ENCODE measurements at regions not wholly inside any gene's neighbourhood (a gene's known extent, or its start where the extent isn't known, plus 50 kb on each side); places are given as distances from the start of the nearest gene placed in this dataset.

- TF ChIP-seq POLR2A (IDR thresholded peaks at IDR 0.05; ENCODE audit: low read depth), result no peak
- TF ChIP-seq POLR2AphosphoS5 (IDR thresholded peaks at IDR 0.05), result no peak
- no peak for TF ChIP-seq CTCF (IDR thresholded peaks at IDR 0.05)
- no peak for TF ChIP-seq EP300 (IDR thresholded peaks at IDR 0.05)
These were observed 141.9 kb downstream of the ID4 start for GRCh38 chr6:19979059-19979458.

Data from esophagus muscularis mucosa (tissue), 4 donors.